ENCODE measurements at regions not wholly inside any gene's neighbourhood (a gene's known extent, or its start where the extent isn't known, plus 50 kb on each side); places are given as distances from the start of the nearest gene placed in this dataset.

- TF ChIP-seq SIN3A (IDR thresholded peaks at IDR 0.05; ENCODE audit: borderline replicate concordance, insufficient read depth, low read length) (no peak), REST (IDR thresholded peaks at IDR 0.05; ENCODE audit: insufficient read depth in 1 of 2, low read depth in 2 of 2, low read length in 2 of 2) (no peak), TAF1 (IDR thresholded peaks at IDR 0.05; ENCODE audit: borderline replicate concordance, insufficient read depth, low read length) (no peak), POLR2AphosphoS5 (IDR thresholded peaks at IDR 0.05; ENCODE audit: low read depth, low read length) (no peak), FOXP2 (optimal IDR thresholded peaks at IDR 0.05; ENCODE audit: borderline replicate concordance, extremely low read depth, extremely low read length, insufficient read depth) (no peak)
Measured at GRCh38 chr10:55641601-55642000, 719.5 kb downstream of the ZWINT start.

DNA sequence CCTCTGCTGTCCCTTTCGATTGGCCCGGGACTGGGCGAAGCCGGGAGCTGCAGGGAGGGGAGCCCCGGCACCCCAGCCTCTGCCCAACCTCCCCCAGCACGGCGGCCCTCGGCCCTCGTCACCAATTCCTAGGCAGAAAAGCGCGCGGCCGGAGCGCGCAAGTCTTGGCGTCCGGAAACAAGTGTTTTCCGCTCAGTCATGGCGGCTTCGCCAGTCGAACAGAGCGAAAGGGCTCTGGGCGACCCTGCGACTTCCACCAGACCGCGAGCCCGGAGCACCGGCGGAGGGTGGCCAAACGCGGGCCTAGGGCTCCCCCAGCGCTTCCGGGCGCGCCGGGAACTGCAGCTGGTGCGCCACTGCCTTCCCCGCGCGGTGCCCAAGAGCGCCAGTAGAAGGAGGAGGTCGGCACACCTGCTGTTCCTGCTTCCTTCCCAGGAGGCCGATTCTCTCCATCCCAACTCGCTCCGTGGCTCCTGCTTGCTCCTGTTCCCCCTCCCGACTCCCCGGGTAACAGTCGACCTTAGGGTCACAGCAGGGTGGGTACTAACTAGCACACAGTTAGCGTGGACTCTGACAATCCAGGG, 729.9 kb downstream of the ZWINT start:
- TF ChIP-seq POLR2AphosphoS5 (IDR thresholded peaks at IDR 0.05; ENCODE audit: low read depth, low read length) (no peak), SIN3A (IDR thresholded peaks at IDR 0.05; ENCODE audit: borderline replicate concordance, insufficient read depth, low read length) (no peak), FOXP2 (optimal IDR thresholded peaks at IDR 0.05; ENCODE audit: borderline replicate concordance, extremely low read depth, extremely low read length, insufficient read depth) (no peak), TAF1 (IDR thresholded peaks at IDR 0.05; ENCODE audit: borderline replicate concordance, insufficient read depth, low read length) (no peak), REST (IDR thresholded peaks at IDR 0.05; ENCODE audit: insufficient read depth in 1 of 2, low read depth in 2 of 2, low read length in 2 of 2) (no peak)

GRCh38 chr10:55630491-55631056, 730.5 kb downstream of the ZWINT start:
- TF ChIP-seq SIN3A (IDR thresholded peaks at IDR 0.05; ENCODE audit: borderline replicate concordance, insufficient read depth, low read length) = no peak
- no peak for TF ChIP-seq TAF1 (IDR thresholded peaks at IDR 0.05; ENCODE audit: borderline replicate concordance, insufficient read depth, low read length)
- no peak for TF ChIP-seq REST (IDR thresholded peaks at IDR 0.05; ENCODE audit: insufficient read depth in 1 of 2, low read depth in 2 of 2, low read length in 2 of 2)
- no peak for TF ChIP-seq FOXP2 (optimal IDR thresholded peaks at IDR 0.05; ENCODE audit: borderline replicate concordance, extremely low read depth, extremely low read length, insufficient read depth)
- no peak for TF ChIP-seq POLR2AphosphoS5 (IDR thresholded peaks at IDR 0.05; ENCODE audit: low read depth, low read length)

DNA sequence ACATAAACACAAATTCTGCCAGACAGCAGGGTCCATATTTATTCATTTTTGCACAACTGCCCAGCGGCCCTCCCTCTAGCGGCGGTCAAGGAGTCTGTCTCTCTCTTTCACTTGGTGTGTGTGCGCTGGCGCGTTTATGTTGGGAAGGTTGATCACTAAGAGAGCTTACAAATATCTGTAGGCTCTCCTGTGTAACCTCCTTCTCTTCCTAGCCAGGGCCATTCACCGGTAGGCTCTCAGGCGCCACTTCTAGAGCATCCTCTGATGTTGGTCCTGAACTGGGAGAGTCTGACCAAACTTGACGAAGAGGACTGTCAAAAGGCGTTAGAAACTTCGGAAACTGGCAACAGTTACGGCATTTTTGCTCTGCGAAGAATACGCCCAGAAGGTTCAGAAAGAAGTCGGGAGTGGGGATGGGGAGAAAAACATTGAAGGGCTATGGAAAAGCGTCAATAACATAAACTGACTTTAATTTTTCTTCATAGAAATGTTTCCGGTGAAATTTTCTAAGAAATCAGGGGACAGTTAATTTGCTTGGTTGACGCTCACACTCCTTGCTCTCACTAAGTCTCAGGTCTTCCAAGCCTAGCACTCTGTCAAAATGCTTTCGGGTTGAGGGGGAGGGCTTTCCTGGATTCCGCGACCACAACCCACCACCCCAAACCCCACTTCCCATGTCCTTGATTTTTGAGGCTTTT, 731.1 kb downstream of the ZWINT start:
- TF ChIP-seq SIN3A (IDR thresholded peaks at IDR 0.05; ENCODE audit: borderline replicate concordance, insufficient read depth, low read length) (no peak), TAF1 (IDR thresholded peaks at IDR 0.05; ENCODE audit: borderline replicate concordance, insufficient read depth, low read length) (no peak), REST (IDR thresholded peaks at IDR 0.05; ENCODE audit: insufficient read depth in 1 of 2, low read depth in 2 of 2, low read length in 2 of 2) (no peak), POLR2AphosphoS5 (IDR thresholded peaks at IDR 0.05; ENCODE audit: low read depth, low read length) (no peak), FOXP2 (optimal IDR thresholded peaks at IDR 0.05; ENCODE audit: borderline replicate concordance, extremely low read depth, extremely low read length, insufficient read depth) (no peak)
